ENCODE measurements at regions not wholly inside any gene's neighbourhood (a gene's known extent, or its start where the extent isn't known, plus 50 kb on each side); places are given as distances from the start of the nearest gene placed in this dataset.

GRCh38 chr13:58827904-58828303 is 1196.4 kb downstream of the PCDH17 start:
- Histone ChIP-seq H3K36me3 (ENCODE audit: insufficient read depth, insufficient read length, low read length) (no peaks in the 10 kb centered on the region), H3K9ac (ENCODE audit: insufficient read length, low read depth) (no peak overlapping the region)
- TF ChIP-seq YY1 (IDR thresholded peaks at IDR 0.05; ENCODE audit: insufficient read depth, insufficient read length), result no peak
- TF ChIP-seq ZNF274 (IDR thresholded peaks at IDR 0.05; ENCODE audit: low read depth, low read length), result no peak
- TF ChIP-seq SUZ12 (IDR thresholded peaks at IDR 0.05; ENCODE audit: extremely low read depth, insufficient read depth, insufficient read length), result no peak

GRCh38 chr13:58830841-58831240 is 1199.3 kb downstream of the PCDH17 start:
- H3K4me1 ChIP-seq (ENCODE audit: insufficient read depth, insufficient read length), result no peaks in the 10 kb centered on the region
- no peak for TF ChIP-seq YY1 (IDR thresholded peaks at IDR 0.05; ENCODE audit: insufficient read depth, insufficient read length)
- no peak for TF ChIP-seq SUZ12 (IDR thresholded peaks at IDR 0.05; ENCODE audit: extremely low read depth, insufficient read depth, insufficient read length)
- TF ChIP-seq ZNF274 (IDR thresholded peaks at IDR 0.05; ENCODE audit: low read depth, low read length), result no peak
- H3K9me3 ChIP-seq (ENCODE audit: insufficient read depth, low read length), result no peaks in the 10 kb centered on the region
- H3K36me3 ChIP-seq (ENCODE audit: insufficient read depth, insufficient read length, low read length), result no peaks in the 10 kb centered on the region
- no peak for DNase-seq (ENCODE audit: low read depth, low spot score)
- no peak overlapping the region for H3K9ac ChIP-seq (ENCODE audit: insufficient read length, low read depth)
- no peaks in the 10 kb centered on the region for H3K27me3 ChIP-seq (ENCODE audit: insufficient read depth, insufficient read length)
- no peak overlapping the region for H3K4me3 ChIP-seq (ENCODE audit: insufficient read length, low read depth)

More at GRCh38 chr13:58827904-58828303, 1196.4 kb downstream of the PCDH17 start:
- Histone ChIP-seq H3K4me1 (ENCODE audit: insufficient read depth, insufficient read length) (no peaks in the 10 kb centered on the region), H3K9me3 (ENCODE audit: insufficient read depth, low read length) (no peaks in the 10 kb centered on the region), H3K4me3 (ENCODE audit: insufficient read length, low read depth) (no peak overlapping the region), H3K27me3 (ENCODE audit: insufficient read depth, insufficient read length) (no peaks in the 10 kb centered on the region)
- no peak for DNase-seq (ENCODE audit: low read depth, low spot score)

- no peaks in the 10 kb centered on the region for H3K27me3 ChIP-seq (ENCODE audit: insufficient read depth, insufficient read length)
- TF ChIP-seq YY1 (IDR thresholded peaks at IDR 0.05; ENCODE audit: insufficient read depth, insufficient read length), result no peak
- TF ChIP-seq SUZ12 (IDR thresholded peaks at IDR 0.05; ENCODE audit: extremely low read depth, insufficient read depth, insufficient read length), result no peak
- no peak for TF ChIP-seq ZNF274 (IDR thresholded peaks at IDR 0.05; ENCODE audit: low read depth, low read length)
- no peak for DNase-seq (ENCODE audit: low read depth, low spot score)
Observed at GRCh38 chr13:58838615-58839014, 1207.1 kb downstream of the PCDH17 start.

GRCh38 chr13:58843071-58843470 is 1211.5 kb downstream of the PCDH17 start:
- Histone ChIP-seq H3K27me3 (ENCODE audit: insufficient read depth, insufficient read length) (no peaks in the 10 kb centered on the region), H3K4me3 (ENCODE audit: insufficient read length, low read depth) (no peak overlapping the region), H3K9ac (ENCODE audit: insufficient read length, low read depth) (no peak overlapping the region), H3K36me3 (ENCODE audit: insufficient read depth, insufficient read length, low read length) (no peaks in the 10 kb centered on the region), H3K4me1 (ENCODE audit: insufficient read depth, insufficient read length) (no peaks in the 10 kb centered on the region), H3K9me3 (ENCODE audit: insufficient read depth, low read length) (no peaks in the 10 kb centered on the region)
- TF ChIP-seq YY1 (IDR thresholded peaks at IDR 0.05; ENCODE audit: insufficient read depth, insufficient read length), result no peak
- DNase-seq (ENCODE audit: low read depth, low spot score), result no peak

More at GRCh38 chr13:58838615-58839014, 1207.1 kb downstream of the PCDH17 start:
- Histone ChIP-seq H3K9me3 (ENCODE audit: insufficient read depth, low read length) (no peaks in the 10 kb centered on the region), H3K36me3 (ENCODE audit: insufficient read depth, insufficient read length, low read length) (no peaks in the 10 kb centered on the region), H3K9ac (ENCODE audit: insufficient read length, low read depth) (no peak overlapping the region), H3K4me1 (ENCODE audit: insufficient read depth, insufficient read length) (no peaks in the 10 kb centered on the region), H3K4me3 (ENCODE audit: insufficient read length, low read depth) (no peak overlapping the region)

- H3K9ac ChIP-seq (ENCODE audit: insufficient read length, low read depth), result no peak overlapping the region
- H3K36me3 ChIP-seq (ENCODE audit: insufficient read depth, insufficient read length, low read length), result no peaks in the 10 kb centered on the region
- no peak for TF ChIP-seq YY1 (IDR thresholded peaks at IDR 0.05; ENCODE audit: insufficient read depth, insufficient read length)
- no peak for TF ChIP-seq ZNF274 (IDR thresholded peaks at IDR 0.05; ENCODE audit: low read depth, low read length)
- TF ChIP-seq SUZ12 (IDR thresholded peaks at IDR 0.05; ENCODE audit: extremely low read depth, insufficient read depth, insufficient read length), result no peak
- H3K27me3 ChIP-seq (ENCODE audit: insufficient read depth, insufficient read length), result no peaks in the 10 kb centered on the region
- H3K4me3 ChIP-seq (ENCODE audit: insufficient read length, low read depth), result no peak overlapping the region
- no peaks in the 10 kb centered on the region for H3K9me3 ChIP-seq (ENCODE audit: insufficient read depth, low read length)
- DNase-seq (ENCODE audit: low read depth, low spot score), result no peak
- no peaks in the 10 kb centered on the region for H3K4me1 ChIP-seq (ENCODE audit: insufficient read depth, insufficient read length)
Observed at GRCh38 chr13:58843567-58843966, 1212.0 kb downstream of the PCDH17 start.

- no peaks in the 10 kb centered on the region for H3K36me3 ChIP-seq (ENCODE audit: insufficient read depth, insufficient read length, low read length)
- H3K4me3 ChIP-seq (ENCODE audit: insufficient read length, low read depth), result no peak overlapping the region
- no peak for DNase-seq (ENCODE audit: low read depth, low spot score)
- no peaks in the 10 kb centered on the region for H3K4me1 ChIP-seq (ENCODE audit: insufficient read depth, insufficient read length)
- no peaks in the 10 kb centered on the region for H3K9me3 ChIP-seq (ENCODE audit: insufficient read depth, low read length)
- no peaks in the 10 kb centered on the region for H3K27me3 ChIP-seq (ENCODE audit: insufficient read depth, insufficient read length)
- no peak for TF ChIP-seq YY1 (IDR thresholded peaks at IDR 0.05; ENCODE audit: insufficient read depth, insufficient read length)
- no peak for TF ChIP-seq ZNF274 (IDR thresholded peaks at IDR 0.05; ENCODE audit: low read depth, low read length)
- TF ChIP-seq SUZ12 (IDR thresholded peaks at IDR 0.05; ENCODE audit: extremely low read depth, insufficient read depth, insufficient read length), result no peak
- no peak overlapping the region for H3K9ac ChIP-seq (ENCODE audit: insufficient read length, low read depth)
Observed at GRCh38 chr13:58850161-58850560, 1218.6 kb downstream of the PCDH17 start.

GRCh38 chr13:58852076-58852475 is 1220.5 kb downstream of the PCDH17 start:
- TF ChIP-seq ZNF274 (IDR thresholded peaks at IDR 0.05; ENCODE audit: low read depth, low read length) (no peak), SUZ12 (IDR thresholded peaks at IDR 0.05; ENCODE audit: extremely low read depth, insufficient read depth, insufficient read length) (no peak), YY1 (IDR thresholded peaks at IDR 0.05; ENCODE audit: insufficient read depth, insufficient read length) (no peak)
- Histone ChIP-seq H3K27me3 (ENCODE audit: insufficient read depth, insufficient read length) (no peaks in the 10 kb centered on the region), H3K36me3 (ENCODE audit: insufficient read depth, insufficient read length, low read length) (no peaks in the 10 kb centered on the region), H3K9ac (ENCODE audit: insufficient read length, low read depth) (no peak overlapping the region), H3K4me1 (ENCODE audit: insufficient read depth, insufficient read length) (no peaks in the 10 kb centered on the region), H3K9me3 (ENCODE audit: insufficient read depth, low read length) (no peaks in the 10 kb centered on the region), H3K4me3 (ENCODE audit: insufficient read length, low read depth) (no peak overlapping the region)
- no peak for DNase-seq (ENCODE audit: low read depth, low spot score)

GRCh38 chr13:58855283-58855682 is 1223.7 kb downstream of the PCDH17 start:
- H3K9ac ChIP-seq (ENCODE audit: insufficient read length, low read depth), result no peak overlapping the region
- H3K4me1 ChIP-seq (ENCODE audit: insufficient read depth, insufficient read length), result no peaks in the 10 kb centered on the region
- no peak for DNase-seq (ENCODE audit: low read depth, low spot score)
- no peaks in the 10 kb centered on the region for H3K36me3 ChIP-seq (ENCODE audit: insufficient read depth, insufficient read length, low read length)
- TF ChIP-seq YY1 (IDR thresholded peaks at IDR 0.05; ENCODE audit: insufficient read depth, insufficient read length) (no peak), ZNF274 (IDR thresholded peaks at IDR 0.05; ENCODE audit: low read depth, low read length) (no peak)
- no peaks in the 10 kb centered on the region for H3K27me3 ChIP-seq (ENCODE audit: insufficient read depth, insufficient read length)
- no peak overlapping the region for H3K4me3 ChIP-seq (ENCODE audit: insufficient read length, low read depth)
- no peaks in the 10 kb centered on the region for H3K9me3 ChIP-seq (ENCODE audit: insufficient read depth, low read length)

All from NT2/D1 (cell line).